ENCODE measurements at regions not wholly inside any gene's neighbourhood (a gene's known extent, or its start where the extent isn't known, plus 50 kb on each side); places are given as distances from the start of the nearest gene placed in this dataset.

DNA sequence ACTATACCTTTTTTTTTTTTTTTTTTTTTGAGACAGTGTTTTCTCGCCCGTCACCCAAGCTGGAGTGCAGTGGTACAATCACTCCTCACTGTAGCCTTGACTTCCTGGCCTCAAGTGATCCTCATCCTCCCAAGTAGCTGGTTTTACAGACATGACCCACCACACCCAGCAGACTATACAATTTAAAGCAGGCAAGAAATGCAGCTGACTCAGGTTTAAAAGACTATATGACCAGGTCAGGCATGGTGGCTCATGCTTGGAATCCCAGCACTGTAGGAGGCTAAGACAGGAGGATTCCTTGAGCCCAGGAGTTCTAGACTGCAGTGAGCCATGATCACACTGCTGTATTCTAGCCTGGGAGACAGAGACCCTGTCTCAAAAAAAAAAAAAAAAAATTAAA, 89.5 kb upstream of the AUTS2 start:
- Histone ChIP-seq H3K27ac (ENCODE audit: insufficient read depth, low read length, poor library complexity, severe bottlenecking) (no peak overlapping the region), H3K9me3 (ENCODE audit: control insufficient read depth, low read length) (no peaks in the 10 kb centered on the region), H3K27me3 (replicated peaks; ENCODE audit: control insufficient read depth, insufficient read depth, low read length, poor library complexity, severe bottlenecking) (no peaks in the 10 kb centered on the region), H3K4me1 (ENCODE audit: control insufficient read depth, insufficient read depth, low read length, poor library complexity, severe bottlenecking) (no peaks in the 10 kb centered on the region), H3K4me3 (ENCODE audit: insufficient read depth, low read depth, low read length, poor library complexity, severe bottlenecking) (no peak overlapping the region), H3K36me3 (ENCODE audit: control insufficient read depth, insufficient read depth, low read length) (no peaks in the 10 kb centered on the region)
- no peak for DNase-seq

DNA sequence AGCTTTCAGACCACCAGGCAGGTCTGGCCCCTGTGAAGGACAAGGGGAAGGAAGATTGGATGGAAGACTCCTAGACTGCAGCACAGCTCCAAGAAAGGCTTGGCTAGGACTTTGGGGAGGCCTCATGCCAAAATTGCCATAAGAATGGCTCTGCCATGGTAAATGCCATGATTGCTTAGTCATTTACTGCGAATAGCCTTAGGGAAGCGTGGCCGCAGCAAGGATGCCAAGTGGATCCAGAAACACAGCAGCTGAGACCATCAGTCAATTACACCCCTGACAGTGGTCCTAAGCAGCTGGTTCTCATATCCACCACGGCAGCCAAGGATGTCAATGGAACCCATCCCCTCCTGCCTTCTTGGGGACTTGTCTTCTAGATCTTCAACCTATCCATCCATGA, 88.2 kb upstream of the AUTS2 start:
- Histone ChIP-seq H3K36me3 (ENCODE audit: control insufficient read depth, insufficient read depth, low read length) (no peaks in the 10 kb centered on the region), H3K27me3 (replicated peaks; ENCODE audit: control insufficient read depth, insufficient read depth, low read length, poor library complexity, severe bottlenecking) (no peaks in the 10 kb centered on the region), H3K9me3 (ENCODE audit: control insufficient read depth, low read length) (no peaks in the 10 kb centered on the region), H3K4me1 (ENCODE audit: control insufficient read depth, insufficient read depth, low read length, poor library complexity, severe bottlenecking) (no peaks in the 10 kb centered on the region), H3K4me3 (ENCODE audit: insufficient read depth, low read depth, low read length, poor library complexity, severe bottlenecking) (no peak overlapping the region), H3K27ac (ENCODE audit: insufficient read depth, low read length, poor library complexity, severe bottlenecking) (no peak overlapping the region)
- no peak for DNase-seq

DNA sequence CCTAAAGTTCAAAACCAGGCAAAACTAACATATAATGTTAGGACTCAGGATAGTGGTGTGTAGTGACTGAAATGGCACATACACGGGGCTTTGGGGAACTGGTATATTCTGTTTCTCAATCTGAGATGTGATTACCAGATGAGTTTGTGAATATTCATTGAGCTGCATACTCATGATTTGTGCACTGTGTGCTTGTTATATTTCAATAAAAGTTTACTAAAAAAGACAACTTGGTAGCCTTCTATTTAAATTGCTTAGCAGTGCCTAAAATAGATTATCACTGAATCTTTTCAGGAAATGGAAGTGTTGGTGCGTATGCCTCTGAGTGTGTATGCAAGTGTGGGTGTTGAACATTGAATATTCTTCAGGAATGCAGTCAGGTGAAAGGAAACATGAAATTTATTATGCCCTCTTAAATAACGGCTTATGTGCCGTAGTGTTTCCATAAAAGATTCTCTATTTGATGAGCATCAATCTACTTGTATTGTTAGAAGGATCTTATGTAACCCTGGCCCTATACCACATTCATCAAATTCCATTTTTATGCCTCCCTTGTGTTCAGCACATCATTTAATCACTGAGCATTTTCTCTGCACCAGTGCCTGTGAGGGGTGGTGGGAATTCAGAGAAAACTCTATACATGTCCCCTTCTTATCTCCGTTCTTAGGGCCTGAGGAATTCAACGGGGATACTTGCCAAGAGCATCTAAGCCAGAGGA, 82.6 kb upstream of the AUTS2 start:
- no peak overlapping the region for H3K4me3 ChIP-seq (ENCODE audit: insufficient read depth, low read depth, low read length, poor library complexity, severe bottlenecking)
- H3K9me3 ChIP-seq (ENCODE audit: control insufficient read depth, low read length) = no peaks in the 10 kb centered on the region
- no peaks in the 10 kb centered on the region for H3K27me3 ChIP-seq (replicated peaks; ENCODE audit: control insufficient read depth, insufficient read depth, low read length, poor library complexity, severe bottlenecking)
- no peak for DNase-seq
- H3K36me3 ChIP-seq (ENCODE audit: control insufficient read depth, insufficient read depth, low read length) = no peaks in the 10 kb centered on the region
- H3K27ac ChIP-seq (ENCODE audit: insufficient read depth, low read length, poor library complexity, severe bottlenecking) = no peak overlapping the region
- no peaks in the 10 kb centered on the region for H3K4me1 ChIP-seq (ENCODE audit: control insufficient read depth, insufficient read depth, low read length, poor library complexity, severe bottlenecking)

DNA sequence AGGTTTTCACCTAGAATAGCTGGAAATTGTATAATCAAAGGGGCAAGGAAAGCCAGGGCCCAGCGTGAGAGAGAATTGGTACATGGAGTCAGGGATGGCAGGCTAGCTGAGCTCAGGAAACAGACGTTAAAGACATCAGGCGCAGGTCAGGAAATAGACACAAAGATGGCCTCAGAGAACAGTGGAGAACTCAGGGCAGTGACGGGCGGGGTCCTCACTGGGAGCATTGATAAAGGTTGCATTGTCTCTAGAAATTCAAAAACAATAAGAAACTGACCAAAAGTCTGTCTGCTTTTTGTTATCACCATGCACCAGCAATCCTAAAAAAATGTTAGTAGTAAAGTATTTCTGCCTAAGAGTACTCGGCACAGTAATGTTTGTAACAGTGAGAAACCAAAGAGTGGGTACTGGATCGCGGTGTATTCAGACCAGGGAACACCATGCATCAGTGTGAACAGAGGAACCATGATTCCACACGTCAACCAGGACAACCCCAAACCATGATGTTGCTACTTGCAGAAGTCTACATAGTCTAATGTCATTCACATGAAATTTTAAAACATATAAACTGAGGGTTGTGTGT, 81.9 kb upstream of the AUTS2 start:
- Histone ChIP-seq H3K27ac (ENCODE audit: insufficient read depth, low read length, poor library complexity, severe bottlenecking) (no peak overlapping the region), H3K27me3 (replicated peaks; ENCODE audit: control insufficient read depth, insufficient read depth, low read length, poor library complexity, severe bottlenecking) (no peaks in the 10 kb centered on the region), H3K4me3 (ENCODE audit: insufficient read depth, low read depth, low read length, poor library complexity, severe bottlenecking) (no peak overlapping the region), H3K4me1 (ENCODE audit: control insufficient read depth, insufficient read depth, low read length, poor library complexity, severe bottlenecking) (no peaks in the 10 kb centered on the region), H3K36me3 (ENCODE audit: control insufficient read depth, insufficient read depth, low read length) (no peaks in the 10 kb centered on the region), H3K9me3 (ENCODE audit: control insufficient read depth, low read length) (no peaks in the 10 kb centered on the region)
- no peak for DNase-seq

DNA sequence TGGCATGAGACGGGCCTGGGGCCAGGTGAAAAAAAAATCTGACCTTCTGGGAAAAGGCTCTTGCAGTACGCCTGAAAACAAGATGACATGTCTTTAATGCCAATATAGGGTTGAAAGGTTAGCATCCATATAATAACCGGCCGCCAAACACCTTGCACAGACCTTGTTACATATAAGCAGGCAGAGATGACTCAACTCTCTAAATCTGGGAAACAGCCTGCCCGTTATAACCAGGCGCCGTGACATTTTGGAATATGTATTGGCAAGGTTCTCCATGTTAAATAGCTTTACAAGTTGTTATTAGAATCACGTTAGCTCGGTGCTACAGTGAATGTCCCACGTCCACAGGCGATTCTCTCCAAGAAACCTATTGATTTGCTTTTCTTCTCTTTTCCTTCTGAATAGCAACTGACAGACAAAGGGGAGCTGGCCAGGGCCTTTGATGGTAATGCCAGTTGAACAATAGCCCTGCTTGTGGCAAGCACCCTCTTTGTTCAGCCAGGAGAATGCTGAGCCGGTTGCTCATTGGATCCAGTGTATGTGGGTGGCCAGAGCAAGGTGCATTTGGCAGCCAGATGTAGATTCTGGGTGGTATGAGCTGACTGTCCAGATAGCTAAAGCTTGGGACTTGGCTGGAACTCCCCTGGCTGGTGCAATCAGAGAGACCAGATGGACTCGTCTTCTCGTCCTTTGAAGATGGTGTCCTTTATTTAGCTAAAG, 80.1 kb upstream of the AUTS2 start:
- Histone ChIP-seq H3K27ac (ENCODE audit: insufficient read depth, low read length, poor library complexity, severe bottlenecking) (no peak overlapping the region), H3K36me3 (ENCODE audit: control insufficient read depth, insufficient read depth, low read length) (no peaks in the 10 kb centered on the region), H3K4me3 (ENCODE audit: insufficient read depth, low read depth, low read length, poor library complexity, severe bottlenecking) (no peak overlapping the region), H3K4me1 (ENCODE audit: control insufficient read depth, insufficient read depth, low read length, poor library complexity, severe bottlenecking) (no peaks in the 10 kb centered on the region), H3K9me3 (ENCODE audit: control insufficient read depth, low read length) (no peaks in the 10 kb centered on the region), H3K27me3 (replicated peaks; ENCODE audit: control insufficient read depth, insufficient read depth, low read length, poor library complexity, severe bottlenecking) (no peaks in the 10 kb centered on the region)
- no peak for DNase-seq

DNA sequence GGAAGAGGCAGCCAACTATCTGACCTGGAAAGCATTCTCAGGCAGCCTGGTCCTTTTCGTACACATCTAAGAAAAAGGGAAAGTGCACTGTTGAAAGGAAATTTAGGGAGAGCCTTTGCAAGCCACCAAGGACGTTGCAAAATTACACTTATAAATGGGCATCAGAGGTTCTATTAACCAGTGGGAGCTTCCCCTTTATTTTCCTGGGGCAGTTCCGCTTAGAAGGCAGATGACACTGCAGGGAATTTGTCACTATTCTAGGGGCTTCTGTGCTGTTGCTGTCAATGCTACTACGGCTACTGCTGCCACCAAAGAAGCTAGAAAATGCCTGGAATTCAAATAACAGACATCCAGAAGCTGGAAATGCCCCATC, 79.6 kb upstream of the AUTS2 start:
- Histone ChIP-seq H3K27ac (ENCODE audit: insufficient read depth, low read length, poor library complexity, severe bottlenecking) (no peak overlapping the region), H3K36me3 (ENCODE audit: control insufficient read depth, insufficient read depth, low read length) (no peaks in the 10 kb centered on the region), H3K9me3 (ENCODE audit: control insufficient read depth, low read length) (no peaks in the 10 kb centered on the region), H3K4me3 (ENCODE audit: insufficient read depth, low read depth, low read length, poor library complexity, severe bottlenecking) (no peak overlapping the region), H3K27me3 (replicated peaks; ENCODE audit: control insufficient read depth, insufficient read depth, low read length, poor library complexity, severe bottlenecking) (no peaks in the 10 kb centered on the region), H3K4me1 (ENCODE audit: control insufficient read depth, insufficient read depth, low read length, poor library complexity, severe bottlenecking) (no peaks in the 10 kb centered on the region)
- DNase-seq = no peak

DNA sequence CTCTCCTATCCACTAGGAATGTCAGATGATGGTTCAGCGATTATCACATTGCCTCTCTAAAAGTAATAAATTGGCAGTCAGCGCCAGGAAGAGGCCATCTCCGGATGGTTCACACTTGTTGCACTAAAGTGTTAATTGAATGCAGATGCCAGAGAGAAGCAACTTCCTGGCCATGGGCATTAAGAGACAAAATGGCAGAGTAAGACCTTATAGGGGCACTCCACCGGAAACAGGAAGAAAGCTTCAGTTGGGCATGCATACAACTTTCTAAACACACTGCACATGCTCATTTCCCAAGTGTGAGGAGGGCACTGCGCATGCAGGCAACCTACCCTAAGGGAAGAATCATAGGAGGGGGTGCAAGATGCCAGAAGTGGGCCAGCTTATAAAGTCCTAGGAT, 71.7 kb upstream of the AUTS2 start:
- Histone ChIP-seq H3K4me3 (ENCODE audit: insufficient read depth, low read depth, low read length, poor library complexity, severe bottlenecking) (no peak overlapping the region), H3K27me3 (replicated peaks; ENCODE audit: control insufficient read depth, insufficient read depth, low read length, poor library complexity, severe bottlenecking) (no peaks in the 10 kb centered on the region), H3K27ac (ENCODE audit: insufficient read depth, low read length, poor library complexity, severe bottlenecking) (no peak overlapping the region), H3K4me1 (ENCODE audit: control insufficient read depth, insufficient read depth, low read length, poor library complexity, severe bottlenecking) (no peaks in the 10 kb centered on the region), H3K9me3 (ENCODE audit: control insufficient read depth, low read length) (no peaks in the 10 kb centered on the region), H3K36me3 (ENCODE audit: control insufficient read depth, insufficient read depth, low read length) (no peaks in the 10 kb centered on the region)
- no peak for DNase-seq

DNA sequence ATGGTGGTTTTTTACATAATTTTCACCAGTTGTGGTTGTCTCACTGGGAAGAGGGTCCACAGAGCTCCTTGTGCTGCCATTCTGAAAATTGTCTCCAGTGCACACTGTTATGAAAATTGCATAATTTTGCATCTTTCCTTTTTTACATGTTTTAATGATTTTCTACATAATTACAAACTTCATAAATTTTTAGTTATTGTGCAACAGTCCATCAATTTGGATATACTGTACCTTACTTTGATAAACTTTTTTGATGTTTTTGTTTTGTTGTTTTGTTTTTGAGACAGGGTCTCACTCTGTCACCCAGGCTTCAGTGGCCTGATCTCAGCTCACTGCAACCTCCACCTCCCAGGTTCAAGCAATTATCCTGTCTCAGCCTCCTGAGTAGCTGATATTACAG, 70.6 kb upstream of the AUTS2 start:
- H3K36me3 ChIP-seq (ENCODE audit: control insufficient read depth, insufficient read depth, low read length) = no peaks in the 10 kb centered on the region
- H3K27ac ChIP-seq (ENCODE audit: insufficient read depth, low read length, poor library complexity, severe bottlenecking) = no peak overlapping the region
- no peak overlapping the region for H3K4me3 ChIP-seq (ENCODE audit: insufficient read depth, low read depth, low read length, poor library complexity, severe bottlenecking)
- DNase-seq = no peak
- H3K9me3 ChIP-seq (ENCODE audit: control insufficient read depth, low read length) = no peaks in the 10 kb centered on the region
- no peaks in the 10 kb centered on the region for H3K27me3 ChIP-seq (replicated peaks; ENCODE audit: control insufficient read depth, insufficient read depth, low read length, poor library complexity, severe bottlenecking)
- H3K4me1 ChIP-seq (ENCODE audit: control insufficient read depth, insufficient read depth, low read length, poor library complexity, severe bottlenecking) = no peaks in the 10 kb centered on the region

DNA sequence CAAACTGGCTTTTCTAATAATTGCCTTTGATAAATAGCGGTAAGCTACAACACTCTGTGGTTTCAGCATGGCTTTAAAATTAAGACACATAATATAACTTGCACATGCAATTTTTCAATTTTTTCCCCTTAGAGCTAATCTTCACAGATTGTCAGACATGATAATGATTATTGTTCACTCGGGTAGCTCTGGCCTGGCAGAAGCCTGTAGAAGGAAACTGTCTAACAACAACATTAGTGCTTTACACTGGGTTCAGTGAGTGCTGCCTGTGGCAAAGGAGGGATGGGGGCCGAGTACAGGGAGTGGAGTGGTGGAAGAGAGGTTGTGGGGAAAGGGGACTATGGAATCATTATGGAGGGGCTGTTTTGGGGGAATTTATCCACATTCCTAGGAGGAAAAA, 67.2 kb upstream of the AUTS2 start:
- H3K27ac ChIP-seq (ENCODE audit: insufficient read depth, low read length, poor library complexity, severe bottlenecking) = no peak overlapping the region
- H3K9me3 ChIP-seq (ENCODE audit: control insufficient read depth, low read length) = no peaks in the 10 kb centered on the region
- no peaks in the 10 kb centered on the region for H3K36me3 ChIP-seq (ENCODE audit: control insufficient read depth, insufficient read depth, low read length)
- no peaks in the 10 kb centered on the region for H3K4me1 ChIP-seq (ENCODE audit: control insufficient read depth, insufficient read depth, low read length, poor library complexity, severe bottlenecking)
- DNase-seq = no peak
- no peak overlapping the region for H3K4me3 ChIP-seq (ENCODE audit: insufficient read depth, low read depth, low read length, poor library complexity, severe bottlenecking)
- no peaks in the 10 kb centered on the region for H3K27me3 ChIP-seq (replicated peaks; ENCODE audit: control insufficient read depth, insufficient read depth, low read length, poor library complexity, severe bottlenecking)

DNA sequence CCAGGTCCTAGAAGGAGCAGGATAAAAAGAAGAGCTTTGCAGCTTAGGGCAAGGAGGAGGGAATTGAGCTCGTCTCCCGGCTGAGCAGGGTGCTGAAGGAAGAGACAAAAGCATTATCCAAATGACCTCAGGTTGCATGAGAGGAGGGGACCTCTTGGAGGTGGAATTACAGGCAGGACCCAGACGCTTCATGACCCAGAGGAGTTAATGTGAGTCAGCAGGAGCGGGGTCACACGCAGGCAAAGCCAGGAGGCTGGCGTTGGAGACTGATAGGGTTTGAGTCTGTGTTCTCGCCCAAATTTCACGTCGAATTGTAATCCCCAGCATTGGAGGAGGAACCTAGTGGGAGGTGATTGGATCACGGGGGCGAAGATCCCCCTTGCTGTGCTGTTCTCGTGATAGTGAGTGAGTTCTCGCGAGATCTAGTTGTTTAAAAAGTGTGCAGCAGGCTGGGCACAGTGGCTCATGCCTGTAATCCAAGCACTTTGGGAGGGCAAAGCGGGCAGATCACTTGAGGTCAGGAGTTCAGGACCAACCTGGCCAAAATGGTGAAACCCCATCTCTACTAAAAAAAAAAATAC, 63.7 kb upstream of the AUTS2 start:
- no peaks in the 10 kb centered on the region for H3K27me3 ChIP-seq (replicated peaks; ENCODE audit: control insufficient read depth, insufficient read depth, low read length, poor library complexity, severe bottlenecking)
- H3K4me1 ChIP-seq (ENCODE audit: control insufficient read depth, insufficient read depth, low read length, poor library complexity, severe bottlenecking) = no peaks in the 10 kb centered on the region
- H3K36me3 ChIP-seq (ENCODE audit: control insufficient read depth, insufficient read depth, low read length) = no peaks in the 10 kb centered on the region
- H3K4me3 ChIP-seq (ENCODE audit: insufficient read depth, low read depth, low read length, poor library complexity, severe bottlenecking) = no peak overlapping the region
- no peak for DNase-seq
- H3K9me3 ChIP-seq (ENCODE audit: control insufficient read depth, low read length) = no peaks in the 10 kb centered on the region
- no peak overlapping the region for H3K27ac ChIP-seq (ENCODE audit: insufficient read depth, low read length, poor library complexity, severe bottlenecking)
